Mucosa of descending colon (tissue), 3 donors: ENCODE measurements at regions not wholly inside any gene's neighbourhood (a gene's known extent, or its start where the extent isn't known, plus 50 kb on each side); places are given as distances from the start of the nearest gene placed in this dataset.

Experiments
- ATAC-seq: fragments of 200-7000 bp; cut with Tn5 transposase; one replicate; pipeline ENCODE4 v1.9.1; 2020; ENCODE audit warnings: mild to moderate bottlenecking, moderate library complexity
- DNase-seq, 3 donors: peaks; one replicate each; pipeline ENCODE4 v3.0.0-alpha.2; 2020
- H3K36me3 ChIP-seq: fragments of 200-600 bp; one replicate; pipeline ENCODE4 v1.8.0; 2021; ENCODE audit warnings: low read depth, mild to moderate bottlenecking
- H3K4me1 ChIP-seq: fragments of 200-600 bp; one replicate; pipeline ENCODE4 v1.8.0; 2021; ENCODE audit warnings: low read depth, mild to moderate bottlenecking
- H3K4me3 ChIP-seq: fragments of 200-600 bp; one replicate; pipeline ENCODE4 v1.8.0; 2021; ENCODE audit warnings: mild to moderate bottlenecking
- H3K9me3 ChIP-seq: fragments of 200-600 bp; one replicate; pipeline ENCODE4 v1.8.0; 2021; ENCODE audit warnings: mild to moderate bottlenecking
- CTCF ChIP-seq: fragments of 200-600 bp; IDR thresholded peaks from one replicate; pipeline ENCODE4 v1.8.0; 2022; ENCODE audit warnings: antibody characterized with exemption, mild to moderate bottlenecking
- intact Hi-C, 2 donors: fragments of 100-400 bp; cut with DNase I in 1 of 2; cut with micrococcal nuclease in 1 of 2; formaldehyde crosslinking; loops; one replicate each; pipeline versions ENCODE4 v1.11.0 to v1.11.1; 2022; cut with DNase I, micrococcal nuclease
- donor health status: DM: no; HTN: no; CAD: no; lungs with moderate emphysema.
- donor health status: DM: no; HTN: no; CAD: no.
- donor health status: DM: no; HTN: yes; CAD: no.

- H3K36me3 ChIP-seq = no peaks in the 10 kb centered on the region
- ATAC-seq (no peak), DNase-seq (no peak)
- H3K4me3 ChIP-seq = no peak overlapping the region
- H3K9me3 ChIP-seq = no peaks in the 10 kb centered on the region
- no peaks in the 10 kb centered on the region for H3K4me1 ChIP-seq
- no peak for TF ChIP-seq CTCF
- intact Hi-C loops = no loop called here
Measured at GRCh38 chr5:136720674-136721073, 355.3 kb upstream of the TRPC7 start.

GRCh38 chr5:136717917-136718316 lies 352.6 kb upstream of the TRPC7 start:
- no peak for TF ChIP-seq CTCF
- H3K4me3 ChIP-seq = no peak overlapping the region
- no peak for DNase-seq
- ATAC-seq = no peak
- no peaks in the 10 kb centered on the region for H3K4me1 ChIP-seq
- H3K9me3 ChIP-seq = no peaks in the 10 kb centered on the region
- intact Hi-C loops = no loop called here
- no peaks in the 10 kb centered on the region for H3K36me3 ChIP-seq

GRCh38 chr5:136714286-136714685 lies 348.9 kb upstream of the TRPC7 start:
- ATAC-seq (no peak), DNase-seq (no peak)
- intact Hi-C loops = no loop called here
- Histone ChIP-seq H3K4me1 (no peaks in the 10 kb centered on the region), H3K4me3 (no peak overlapping the region), H3K9me3 (no peaks in the 10 kb centered on the region), H3K36me3 (no peaks in the 10 kb centered on the region)
- TF ChIP-seq CTCF = no peak

- DNase-seq (no peak), ATAC-seq (no peak)
- intact Hi-C loops = no loop called here
- no peaks in the 10 kb centered on the region for H3K36me3 ChIP-seq
- TF ChIP-seq CTCF = no peak
- no peak overlapping the region for H3K4me3 ChIP-seq
- no peaks in the 10 kb centered on the region for H3K9me3 ChIP-seq
- H3K4me1 ChIP-seq = no peaks in the 10 kb centered on the region
Measured at GRCh38 chr5:136712628-136713027, 347.3 kb upstream of the TRPC7 start.

GRCh38 chr5:136710834-136711233 lies 345.5 kb upstream of the TRPC7 start:
- intact Hi-C loops = no loop called here
- no peaks in the 10 kb centered on the region for H3K36me3 ChIP-seq
- DNase-seq = no peak
- TF ChIP-seq CTCF = no peak
- no peak for ATAC-seq
- H3K4me1 ChIP-seq = no peaks in the 10 kb centered on the region
- no peaks in the 10 kb centered on the region for H3K9me3 ChIP-seq
- no peak overlapping the region for H3K4me3 ChIP-seq

GRCh38 chr5:136703706-136704105 lies 338.4 kb upstream of the TRPC7 start:
- no peaks in the 10 kb centered on the region for H3K9me3 ChIP-seq
- no peaks in the 10 kb centered on the region for H3K36me3 ChIP-seq
- DNase-seq = no peak
- TF ChIP-seq CTCF = no peak
- intact Hi-C loops = no loop called here
- no peak for ATAC-seq
- no peak overlapping the region for H3K4me3 ChIP-seq
- H3K4me1 ChIP-seq = no peaks in the 10 kb centered on the region
